Right lobe of liver (tissue), 4 donors: ENCODE measurements at regions not wholly inside any gene's neighbourhood (a gene's known extent, or its start where the extent isn't known, plus 50 kb on each side); places are given as distances from the start of the nearest gene placed in this dataset.

Source experiments
- POLR2A ChIP-seq: fragments of 450-650 bp; IDR thresholded peaks from one replicate; pipeline ENCODE4 v1.6.1; 2017; ENCODE audit warnings: antibody characterized with exemption, mild to moderate bottlenecking
- TF ChIP-seq, protein P1 (sequence below), 4 donors: fragments of 200-600 bp in 3 of 4; fragments of 450-650 bp in 1 of 4; IDR thresholded peaks; one replicate each; pipeline versions ENCODE4 v1.5.1 to v1.8.0; 2016 to 2022; ENCODE audit warnings: antibody characterized with exemption in 4 of 4, mild to moderate bottlenecking in 2 of 4
- donor health status: DM: no; HTN: no; CAD: no.
- donor health status: DM: no; HTN: no; CAD: no.
- donor health status: DM: no; HTN: yes; CAD: no.

DNA sequence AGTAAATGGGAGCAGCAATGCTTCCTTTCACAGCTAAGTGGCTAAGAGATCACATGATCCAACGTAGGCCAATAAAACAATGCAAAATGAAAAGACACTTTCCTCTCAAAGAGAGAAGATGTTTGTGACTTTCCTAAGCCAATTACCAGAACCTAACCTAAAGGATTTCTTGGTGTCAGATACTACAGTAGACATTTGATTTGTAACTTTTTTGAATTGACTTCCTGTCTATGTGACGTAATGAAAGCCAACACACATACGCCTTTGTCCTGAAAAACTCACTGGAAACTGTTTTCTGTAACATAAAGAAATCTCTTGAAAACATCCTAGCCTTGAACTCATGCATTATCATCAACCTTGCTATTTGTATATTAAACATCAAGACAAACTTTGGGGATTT is 417.1 kb downstream of the GPAM start:
- TF ChIP-seq, protein P1, sequence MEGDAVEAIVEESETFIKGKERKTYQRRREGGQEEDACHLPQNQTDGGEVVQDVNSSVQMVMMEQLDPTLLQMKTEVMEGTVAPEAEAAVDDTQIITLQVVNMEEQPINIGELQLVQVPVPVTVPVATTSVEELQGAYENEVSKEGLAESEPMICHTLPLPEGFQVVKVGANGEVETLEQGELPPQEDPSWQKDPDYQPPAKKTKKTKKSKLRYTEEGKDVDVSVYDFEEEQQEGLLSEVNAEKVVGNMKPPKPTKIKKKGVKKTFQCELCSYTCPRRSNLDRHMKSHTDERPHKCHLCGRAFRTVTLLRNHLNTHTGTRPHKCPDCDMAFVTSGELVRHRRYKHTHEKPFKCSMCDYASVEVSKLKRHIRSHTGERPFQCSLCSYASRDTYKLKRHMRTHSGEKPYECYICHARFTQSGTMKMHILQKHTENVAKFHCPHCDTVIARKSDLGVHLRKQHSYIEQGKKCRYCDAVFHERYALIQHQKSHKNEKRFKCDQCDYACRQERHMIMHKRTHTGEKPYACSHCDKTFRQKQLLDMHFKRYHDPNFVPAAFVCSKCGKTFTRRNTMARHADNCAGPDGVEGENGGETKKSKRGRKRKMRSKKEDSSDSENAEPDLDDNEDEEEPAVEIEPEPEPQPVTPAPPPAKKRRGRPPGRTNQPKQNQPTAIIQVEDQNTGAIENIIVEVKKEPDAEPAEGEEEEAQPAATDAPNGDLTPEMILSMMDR (IDR thresholded peaks at IDR 0.05) = no peak
- TF ChIP-seq POLR2A = no peak
